Hematopoietic multipotent progenitor cell (in vitro differentiated cells): ENCODE measurements at regions not wholly inside any gene's neighbourhood (a gene's known extent, or its start where the extent isn't known, plus 50 kb on each side); places are given as distances from the start of the nearest gene placed in this dataset.

ENCODE experiments used
- DNase-seq, 3 donors: peaks; one replicate each; pipeline ENCODE4 v3.0.0-alpha.2; 2011 to 2015; ENCODE audit warnings: low read depth in 2 of 3, low spot score in 2 of 3

DNA sequence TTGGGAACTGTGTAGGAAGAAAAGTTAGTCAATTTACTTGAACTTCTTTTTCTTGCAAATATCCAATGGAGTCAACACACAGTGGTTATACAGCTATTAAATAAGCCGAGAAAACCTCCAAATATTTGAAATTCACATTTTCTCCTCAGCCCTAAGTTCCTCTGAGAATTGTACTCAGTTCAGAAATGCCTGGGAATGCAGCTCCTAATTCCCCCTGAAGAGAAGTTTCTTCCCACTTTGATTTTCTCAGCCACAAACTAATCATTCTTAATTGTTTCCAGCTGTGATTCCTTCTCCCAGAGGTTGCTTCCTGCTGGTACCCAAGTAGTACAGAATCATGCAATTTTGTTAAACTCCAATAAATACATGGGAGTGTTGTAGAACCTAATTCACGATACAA lies 246.1 kb upstream of the MIR17HG start:
- no peak for DNase-seq

GRCh38 chr13:91105270-91105669 lies 242.2 kb upstream of the MIR17HG start:
- DNase-seq = no peak

DNA sequence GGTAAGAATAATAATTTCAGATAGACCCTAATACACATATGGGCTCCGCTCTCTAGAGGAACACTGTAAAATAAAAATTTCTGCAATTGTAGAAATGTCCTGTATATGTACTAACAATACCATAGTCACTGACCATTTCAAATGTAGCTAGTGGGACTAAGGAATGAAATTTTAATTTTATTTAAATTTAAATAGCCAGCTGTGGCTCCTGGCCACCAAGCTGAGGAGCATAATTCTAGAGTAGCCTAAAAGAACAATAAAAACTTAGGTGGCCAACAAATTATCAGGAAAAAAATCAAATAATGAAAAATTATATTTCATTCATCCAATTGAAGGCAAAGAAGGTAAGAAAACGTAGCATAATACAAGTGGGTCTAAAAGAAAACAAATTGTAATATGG lies 240.9 kb upstream of the MIR17HG start:
- no peak for DNase-seq

GRCh38 chr13:91108315-91108714 lies 239.2 kb upstream of the MIR17HG start:
- no peak for DNase-seq

DNA sequence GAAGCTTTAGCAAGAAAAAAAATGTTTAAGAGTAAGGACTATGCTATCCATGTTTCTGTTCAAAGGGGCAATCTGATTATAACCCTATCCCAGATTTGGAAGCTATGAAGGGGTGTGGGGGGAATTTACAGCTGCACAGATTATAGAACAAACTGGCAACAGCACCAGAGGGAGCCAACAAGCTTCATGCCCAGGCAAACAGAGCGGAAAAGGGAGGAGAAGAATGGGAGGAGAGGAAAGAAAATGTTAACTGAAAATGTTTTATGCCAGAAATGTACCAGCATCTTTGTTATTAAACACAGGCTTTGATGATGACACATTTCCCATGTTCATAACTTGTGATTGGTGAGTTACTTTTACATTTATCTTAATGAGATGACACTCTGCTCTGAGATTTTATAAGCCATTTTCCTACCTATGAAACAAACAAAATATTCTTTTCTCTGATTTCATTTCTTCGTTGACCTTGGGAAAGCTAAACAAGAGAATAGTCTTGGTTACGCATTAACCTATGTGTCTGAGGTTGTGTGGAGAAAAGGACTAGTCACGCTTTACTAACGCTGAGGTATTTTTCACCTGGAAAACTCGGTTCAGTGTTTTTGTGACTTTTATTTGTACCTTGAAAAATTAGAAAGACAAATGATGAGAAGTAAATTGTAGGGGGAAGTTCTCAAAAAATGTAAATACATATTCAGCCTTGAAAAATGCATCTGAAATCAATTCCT lies 235.8 kb upstream of the MIR17HG start:
- no peak for DNase-seq

GRCh38 chr13:91112201-91112923 lies 235.1 kb upstream of the MIR17HG start:
- no peak for DNase-seq

GRCh38 chr13:91112924-91113277 lies 234.6 kb upstream of the MIR17HG start:
- no peak for DNase-seq

GRCh38 chr13:91115776-91116175 lies 231.7 kb upstream of the MIR17HG start:
- DNase-seq = no peak

GRCh38 chr13:91117351-91117750 lies 230.1 kb upstream of the MIR17HG start:
- no peak for DNase-seq

GRCh38 chr13:91119643-91120042 lies 227.8 kb upstream of the MIR17HG start:
- DNase-seq = no peak

DNA sequence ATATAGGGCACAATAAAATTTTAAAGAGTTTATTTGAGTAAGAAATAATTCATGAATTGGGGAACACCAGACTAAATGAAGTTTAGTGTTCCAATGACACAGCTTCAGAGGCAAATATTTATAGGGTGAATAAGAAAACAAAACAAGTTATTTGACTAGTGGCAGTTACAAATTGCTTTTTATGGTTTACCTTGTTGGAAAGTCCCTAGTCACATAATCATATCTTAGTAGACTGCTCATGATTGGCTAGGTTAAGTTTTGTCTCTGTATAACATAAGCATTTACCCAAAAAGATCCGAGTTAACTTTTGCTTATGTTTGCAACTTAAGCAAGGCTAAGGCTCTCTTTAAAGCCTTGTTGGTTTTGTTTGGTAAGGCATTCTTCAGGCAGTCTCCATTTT lies 224.7 kb upstream of the MIR17HG start:
- DNase-seq = no peak

GRCh38 chr13:91123456-91124127 lies 223.9 kb upstream of the MIR17HG start:
- DNase-seq = peak in 1 of 3 donors; percentile 13

DNA sequence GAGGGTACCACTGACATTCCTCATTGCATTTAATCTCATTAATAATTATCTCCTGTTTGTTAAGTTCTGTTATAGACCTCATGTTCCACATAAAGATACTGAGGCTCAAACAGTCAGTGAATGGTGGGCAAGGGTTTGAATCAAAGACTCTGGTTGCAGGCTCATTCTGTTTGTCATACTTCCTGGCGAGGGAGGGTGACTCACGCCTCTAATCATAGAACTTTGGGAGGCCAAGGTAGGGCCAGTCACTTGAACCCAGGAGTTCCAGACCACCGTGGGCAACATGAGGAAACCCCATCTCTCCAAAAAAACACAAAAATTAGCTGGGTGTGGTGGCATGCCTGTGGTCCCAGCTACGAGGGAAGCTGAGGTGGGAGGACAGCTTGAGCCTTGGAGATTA lies 220.7 kb upstream of the MIR17HG start:
- DNase-seq = no peak

GRCh38 chr13:91127995-91128394 lies 219.5 kb upstream of the MIR17HG start:
- DNase-seq = no peak

DNA sequence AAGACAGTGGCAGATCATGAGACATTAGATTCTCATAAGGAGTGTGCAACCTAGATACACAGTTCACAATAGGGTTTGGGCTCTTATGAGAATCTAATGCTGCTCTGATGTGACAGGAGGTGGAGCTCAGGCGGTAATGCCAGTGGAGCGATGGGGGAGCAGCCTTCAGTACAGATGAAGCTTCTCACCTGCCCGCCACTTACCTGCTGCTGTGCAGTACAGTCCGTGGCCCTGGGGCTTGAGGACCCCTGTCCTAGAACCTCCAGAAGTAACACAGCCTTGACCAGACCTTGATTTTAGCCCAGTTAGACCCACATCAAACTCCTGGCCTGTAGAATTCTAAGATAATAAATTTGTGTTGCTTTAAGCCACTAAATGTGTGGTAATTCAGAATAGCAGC lies 215.1 kb upstream of the MIR17HG start:
- DNase-seq = no peak

GRCh38 chr13:91132786-91133185 lies 214.7 kb upstream of the MIR17HG start:
- no peak for DNase-seq

DNA sequence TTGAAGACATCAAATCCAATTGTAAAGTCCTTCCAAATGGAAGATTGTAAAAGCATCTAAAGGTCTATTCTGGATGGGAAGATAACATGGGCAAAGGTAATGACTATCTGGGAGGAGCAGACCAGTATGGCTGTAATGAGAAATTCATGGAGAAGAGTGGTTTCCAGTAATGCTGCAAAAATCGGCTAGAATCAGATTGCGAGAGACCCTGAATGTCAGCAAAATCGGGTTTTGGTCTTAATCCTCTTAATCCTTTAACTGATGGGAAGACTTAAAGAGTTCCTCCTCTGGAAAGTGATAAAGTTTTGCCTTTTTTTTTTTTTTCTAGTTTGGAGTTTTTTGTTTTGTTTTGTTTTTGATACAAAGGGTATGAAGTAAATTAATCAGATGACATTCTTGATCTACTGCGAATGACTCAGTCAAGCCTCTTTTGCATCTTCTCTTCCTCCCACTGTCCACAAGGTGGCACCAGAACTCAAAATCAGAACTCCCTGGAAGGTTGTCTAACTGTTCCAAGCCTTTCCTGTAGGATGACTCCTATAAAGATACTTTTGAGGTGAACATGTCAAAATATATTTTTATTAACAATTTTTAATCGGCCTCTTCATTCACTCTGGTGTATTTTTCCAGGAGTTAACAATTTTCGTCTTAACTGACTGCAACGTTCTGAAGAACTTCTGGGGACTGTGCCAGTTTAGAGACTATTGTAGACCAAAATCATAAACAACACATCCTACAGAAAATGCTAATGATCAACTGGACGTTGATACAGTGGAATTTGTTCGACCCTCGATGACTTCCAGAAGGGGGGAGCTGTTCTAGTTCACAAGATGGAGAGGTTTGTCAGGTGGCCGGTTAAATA lies 213.3 kb upstream of the MIR17HG start:
- DNase-seq = peak in 2 of 3 donors; percentile 64 to 77

- peak in 2 of 3 donors; percentile 31 to 60 for DNase-seq
Measured at GRCh38 chr13:91134803-91135184, 212.7 kb upstream of the MIR17HG start.

- no peak for DNase-seq
Measured at GRCh38 chr13:91135376-91135775, 212.1 kb upstream of the MIR17HG start.

GRCh38 chr13:91135968-91136367 lies 211.5 kb upstream of the MIR17HG start:
- DNase-seq = no peak

DNA sequence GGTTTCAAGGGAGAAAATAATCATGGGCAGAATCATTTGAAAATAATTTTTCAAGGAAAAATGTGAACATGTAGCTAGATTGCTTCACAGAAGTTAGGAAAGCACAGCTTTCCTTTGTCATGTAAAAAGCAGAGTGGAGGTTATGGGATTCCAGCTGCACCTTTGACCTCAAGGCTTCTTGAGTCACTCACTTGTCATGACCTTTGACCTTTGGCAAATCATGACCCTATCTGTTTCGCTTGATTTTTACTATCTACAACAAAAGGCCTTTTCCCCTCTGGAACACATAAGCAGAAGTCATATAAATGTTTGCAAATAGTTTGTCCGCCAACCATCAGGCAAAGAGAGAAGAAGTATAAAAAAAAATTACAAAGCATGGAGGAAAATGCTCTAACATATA lies 210.7 kb upstream of the MIR17HG start:
- no peak for DNase-seq
